ENCODE measurements at regions not wholly inside any gene's neighbourhood (a gene's known extent, or its start where the extent isn't known, plus 50 kb on each side); places are given as distances from the start of the nearest gene placed in this dataset.

DNA sequence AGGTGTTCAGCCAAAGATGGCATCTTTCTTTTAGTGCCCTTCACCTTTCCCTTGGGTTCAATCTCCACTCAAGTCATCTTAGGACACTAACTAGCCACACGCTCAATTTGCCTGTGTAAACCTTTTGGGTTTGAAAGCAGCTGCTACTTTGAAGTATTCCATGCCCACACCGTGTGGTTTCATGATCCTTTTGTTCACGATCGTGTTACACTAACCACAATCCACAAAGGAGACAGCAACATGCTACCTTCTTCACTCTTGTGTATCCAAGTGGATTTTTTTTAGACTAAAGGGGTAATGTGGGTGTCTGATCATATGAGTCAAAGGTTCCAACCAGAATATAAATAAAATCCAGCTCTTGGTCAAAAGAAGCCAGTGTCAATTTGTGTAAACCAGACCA is 122.7 kb upstream of the FAR2 start:
- TF ChIP-seq, protein P1, sequence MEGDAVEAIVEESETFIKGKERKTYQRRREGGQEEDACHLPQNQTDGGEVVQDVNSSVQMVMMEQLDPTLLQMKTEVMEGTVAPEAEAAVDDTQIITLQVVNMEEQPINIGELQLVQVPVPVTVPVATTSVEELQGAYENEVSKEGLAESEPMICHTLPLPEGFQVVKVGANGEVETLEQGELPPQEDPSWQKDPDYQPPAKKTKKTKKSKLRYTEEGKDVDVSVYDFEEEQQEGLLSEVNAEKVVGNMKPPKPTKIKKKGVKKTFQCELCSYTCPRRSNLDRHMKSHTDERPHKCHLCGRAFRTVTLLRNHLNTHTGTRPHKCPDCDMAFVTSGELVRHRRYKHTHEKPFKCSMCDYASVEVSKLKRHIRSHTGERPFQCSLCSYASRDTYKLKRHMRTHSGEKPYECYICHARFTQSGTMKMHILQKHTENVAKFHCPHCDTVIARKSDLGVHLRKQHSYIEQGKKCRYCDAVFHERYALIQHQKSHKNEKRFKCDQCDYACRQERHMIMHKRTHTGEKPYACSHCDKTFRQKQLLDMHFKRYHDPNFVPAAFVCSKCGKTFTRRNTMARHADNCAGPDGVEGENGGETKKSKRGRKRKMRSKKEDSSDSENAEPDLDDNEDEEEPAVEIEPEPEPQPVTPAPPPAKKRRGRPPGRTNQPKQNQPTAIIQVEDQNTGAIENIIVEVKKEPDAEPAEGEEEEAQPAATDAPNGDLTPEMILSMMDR (conservative IDR thresholded peaks at IDR 0.05; ENCODE audit: low read depth, low read length), result no peak
- TF ChIP-seq EZH2phosphoT487 (IDR thresholded peaks at IDR 0.05; ENCODE audit: borderline replicate concordance, low read length), result no peak

All from PC-3 (cell line).